IMR-90 (cell line): ENCODE measurements at regions not wholly inside any gene's neighbourhood (a gene's known extent, or its start where the extent isn't known, plus 50 kb on each side); places are given as distances from the start of the nearest gene placed in this dataset.

Source experiments
- BHLHE40 ChIP-seq: fragments of 150-350 bp; IDR thresholded peaks from 2 replicates; pipeline ENCODE4 v1.6.1; 2016; ENCODE audit warnings: mild to moderate bottlenecking, low read depth, low read length
- CHD1 ChIP-seq: IDR thresholded peaks from 2 replicates; pipeline ENCODE4 v1.6.1; 2012; ENCODE audit warnings: low read depth, low read length, improper control_type of control experiment
- CTCF ChIP-seq: conservative IDR thresholded peaks from 2 replicates; pipeline ENCODE4 v1.5.1; 2012; ENCODE audit warnings: mild to moderate bottlenecking, low read depth, low read length, improper control_type of control experiment
- ELK1 ChIP-seq: fragments of 150-350 bp; IDR thresholded peaks from 2 replicates; pipeline ENCODE4 v1.6.1; 2016; ENCODE audit warnings: low read depth, mild to moderate bottlenecking, low read length, moderate library complexity, borderline replicate concordance
- FOS ChIP-seq: fragments of 150-350 bp; IDR thresholded peaks from 2 replicates; pipeline ENCODE4 v1.6.1; 2016; ENCODE audit warnings: low read depth, low read length
- MAFK ChIP-seq: IDR thresholded peaks from 2 replicates; pipeline ENCODE4 v1.6.1; 2012; ENCODE audit warnings: low read depth, low read length, improper control_type of control experiment
- MAZ ChIP-seq: IDR thresholded peaks from 2 replicates; pipeline ENCODE4 v1.6.1; 2012; ENCODE audit warnings: low read depth, mild to moderate bottlenecking, low read length, improper control_type of control experiment, moderate library complexity, borderline replicate concordance
- POLR2A ChIP-seq: IDR thresholded peaks from 2 replicates; pipeline ENCODE4 v1.6.1; 2012; ENCODE audit warnings: mild to moderate bottlenecking, low read depth, low read length
- RAD21 ChIP-seq: IDR thresholded peaks from 2 replicates; pipeline ENCODE4 v1.6.1; 2012; ENCODE audit warnings: low read length, improper control_type of control experiment
- RCOR1 ChIP-seq: IDR thresholded peaks from 2 replicates; pipeline ENCODE4 v1.6.1; 2012; ENCODE audit warnings: mild to moderate bottlenecking, low read length, improper control_type of control experiment; ENCODE audit not compliant: insufficient replicate concordance
- RFX5 ChIP-seq: IDR thresholded peaks from 2 replicates; pipeline ENCODE4 v1.8.0; 2012; ENCODE audit warnings: low read depth, mild to moderate bottlenecking, low read length, moderate library complexity
- USF2 ChIP-seq: fragments of 150-350 bp; IDR thresholded peaks from 2 replicates; pipeline ENCODE4 v1.6.1; 2017; ENCODE audit warnings: mild to moderate bottlenecking, antibody characterized with exemption, low read length, low read depth

GRCh38 chr4:20122198-20122988 lies 129.3 kb upstream of the SLIT2 start:
- TF ChIP-seq CTCF (no peak), RAD21 (no peak), POLR2A (no peak), ELK1 (no peak), USF2 (no peak), RCOR1 (no peak), FOS (no peak), MAZ (no peak), BHLHE40 (no peak), RFX5 (no peak), CHD1 (no peak), MAFK (peak; percentile 92)
